GM23338 (cell line): ENCODE measurements at regions not wholly inside any gene's neighbourhood (a gene's known extent, or its start where the extent isn't known, plus 50 kb on each side); places are given as distances from the start of the nearest gene placed in this dataset.

Experiments
- ATAC-seq: fragments of 200-7000 bp; cut with Tn5 transposase; 3 replicates; pipeline ENCODE4 v1.9.1; 2020
- DNase-seq: peaks from one replicate; pipeline ENCODE4 v3.0.0-alpha.2; 2015; ENCODE audit warnings: low spot score
- H2AFZ ChIP-seq: fragments of 200-600 bp; sonication (generic); 2 replicates; pipeline ENCODE4 v1.8.0; 2016; ENCODE audit warnings: antibody characterized with exemption, mild to moderate bottlenecking, moderate library complexity
- H3F3A ChIP-seq: fragments of 200-600 bp; sonication (generic); replicated peaks from 2 replicates; pipeline ENCODE4 v1.8.0; 2017; ENCODE audit warnings: antibody characterized with exemption, mixed run types, low read depth
- H3K27ac ChIP-seq: fragments of 200-600 bp; sonication (generic); 2 replicates; pipeline ENCODE4 v1.6.1; 2016; ENCODE audit warnings: low read depth
- H3K27me3 ChIP-seq: fragments of 200-600 bp; sonication (generic); 2 replicates; pipeline ENCODE4 v1.8.0; 2016; ENCODE audit warnings: mild to moderate bottlenecking, mixed run types, moderate library complexity; ENCODE audit not compliant: insufficient read depth
- H3K36me3 ChIP-seq: fragments of 200-600 bp; sonication (generic); 2 replicates; pipeline ENCODE4 v1.8.0; 2016; ENCODE audit warnings: mild to moderate bottlenecking; ENCODE audit not compliant: insufficient read depth
- H3K4me1 ChIP-seq: fragments of 200-600 bp; sonication (generic); 2 replicates; pipeline ENCODE4 v1.8.0; 2016; ENCODE audit warnings: mild to moderate bottlenecking, moderate library complexity; ENCODE audit not compliant: insufficient read depth
- H3K4me2 ChIP-seq: fragments of 200-600 bp; sonication (generic); 2 replicates; pipeline ENCODE4 v1.7.1; 2017; ENCODE audit warnings: mixed run types
- H3K4me3 ChIP-seq: fragments of 200-600 bp; sonication (generic); 2 replicates; pipeline ENCODE4 v1.6.1; 2016; ENCODE audit warnings: mixed run types
- H3K79me2 ChIP-seq: fragments of 200-600 bp; sonication (generic); replicated peaks from 2 replicates; pipeline ENCODE4 v1.8.0; 2017; ENCODE audit warnings: mild to moderate bottlenecking; ENCODE audit not compliant: insufficient read depth
- H3K9me2 ChIP-seq: fragments of 200-600 bp; sonication (generic); 2 replicates; pipeline ENCODE4 v1.8.0; 2017; ENCODE audit not compliant: insufficient read depth
- H4K20me1 ChIP-seq: fragments of 200-600 bp; sonication (generic); replicated peaks from 2 replicates; pipeline ENCODE4 v1.8.0; 2017; ENCODE audit warnings: mild to moderate bottlenecking; ENCODE audit not compliant: insufficient read depth
- H3K27ac Mint-ChIP-seq: 2 replicates; pipeline ENCODE4 v1.8.0; 2020; ENCODE audit warnings: inconsistent platforms, mild to moderate bottlenecking, moderate library complexity, mixed read lengths
- H3K27me3 Mint-ChIP-seq: 3 replicates; pipeline ENCODE4 v1.8.0; 2022; ENCODE audit warnings: low read depth, mild to moderate bottlenecking, moderate library complexity, mixed read lengths, inconsistent platforms; ENCODE audit not compliant: insufficient read depth, poor library complexity
- H3K36me3 Mint-ChIP-seq: 3 replicates; pipeline ENCODE4 v1.8.0; 2021; ENCODE audit warnings: low read depth, mild to moderate bottlenecking, inconsistent platforms, moderate library complexity, mixed read lengths
- H3K4me1 Mint-ChIP-seq: 3 replicates; pipeline ENCODE4 v1.8.0; 2020; ENCODE audit warnings: mild to moderate bottlenecking, inconsistent platforms, mixed read lengths
- H3K4me3 Mint-ChIP-seq: 3 replicates; pipeline ENCODE4 v1.8.0; 2021; ENCODE audit warnings: moderate library complexity, mild to moderate bottlenecking, inconsistent platforms, mixed read lengths
- H3K9me3 Mint-ChIP-seq: 3 replicates; pipeline ENCODE4 v1.8.0; 2020; ENCODE audit warnings: moderate library complexity, mild to moderate bottlenecking, inconsistent platforms, mixed read lengths
- CREB1 ChIP-seq: fragments of 250-450 bp; sonication (Bioruptor Pico); IDR thresholded peaks from 2 replicates; pipeline ENCODE4 v1.5.0; 2020; ENCODE audit warnings: low read depth, mild to moderate bottlenecking, moderate library complexity
- ZNF114 ChIP-seq: fragments of 250-450 bp; sonication (Bioruptor Pico); IDR thresholded peaks from 2 replicates; pipeline ENCODE4 v1.5.0; 2020; ENCODE audit warnings: mild to moderate bottlenecking, moderate library complexity
- ZNF331 ChIP-seq: fragments of 250-450 bp; sonication (Bioruptor Pico); IDR thresholded peaks from 2 replicates; pipeline ENCODE4 v1.5.0; 2020; ENCODE audit warnings: low read depth, mild to moderate bottlenecking, moderate library complexity
- ZNF462 ChIP-seq: fragments of 250-450 bp; sonication (Bioruptor Pico); IDR thresholded peaks from 2 replicates; pipeline ENCODE4 v1.5.0; 2020; ENCODE audit warnings: mild to moderate bottlenecking, moderate library complexity
- TF ChIP-seq, protein P1 (sequence below): IDR thresholded peaks from one replicate; pipeline ENCODE4 v1.6.1; 2018; ENCODE audit warnings: antibody characterized with exemption; ENCODE audit not compliant: unreplicated experiment
- TF ChIP-seq, protein P2 (sequence below): IDR thresholded peaks from 2 replicates; pipeline ENCODE4 v1.6.1; 2016; ENCODE audit warnings: antibody characterized with exemption

DNA sequence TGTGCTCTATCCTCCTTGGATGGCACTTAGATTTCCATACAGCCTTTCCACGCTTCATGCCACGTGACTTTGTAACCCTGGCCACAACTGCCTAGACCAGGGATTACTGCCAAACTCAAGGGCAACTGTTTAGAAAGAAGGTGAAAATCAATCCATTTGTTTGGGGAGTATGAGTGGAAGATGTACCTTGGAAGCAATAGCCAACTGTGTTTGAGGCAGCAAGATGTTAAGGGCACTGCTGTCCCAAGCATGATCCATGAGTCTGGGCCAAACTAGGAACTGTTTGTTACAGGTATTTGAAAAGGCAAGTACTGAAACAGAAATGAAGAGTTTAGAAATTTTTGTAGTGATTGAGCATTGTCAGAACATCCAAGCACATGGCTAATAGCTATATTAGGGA lies 138.9 kb downstream of the CDC42EP3 start (continued):
- TF ChIP-seq ZNF462 (CRISPR knock-in tag) = no peak
- TF ChIP-seq, protein P1, sequence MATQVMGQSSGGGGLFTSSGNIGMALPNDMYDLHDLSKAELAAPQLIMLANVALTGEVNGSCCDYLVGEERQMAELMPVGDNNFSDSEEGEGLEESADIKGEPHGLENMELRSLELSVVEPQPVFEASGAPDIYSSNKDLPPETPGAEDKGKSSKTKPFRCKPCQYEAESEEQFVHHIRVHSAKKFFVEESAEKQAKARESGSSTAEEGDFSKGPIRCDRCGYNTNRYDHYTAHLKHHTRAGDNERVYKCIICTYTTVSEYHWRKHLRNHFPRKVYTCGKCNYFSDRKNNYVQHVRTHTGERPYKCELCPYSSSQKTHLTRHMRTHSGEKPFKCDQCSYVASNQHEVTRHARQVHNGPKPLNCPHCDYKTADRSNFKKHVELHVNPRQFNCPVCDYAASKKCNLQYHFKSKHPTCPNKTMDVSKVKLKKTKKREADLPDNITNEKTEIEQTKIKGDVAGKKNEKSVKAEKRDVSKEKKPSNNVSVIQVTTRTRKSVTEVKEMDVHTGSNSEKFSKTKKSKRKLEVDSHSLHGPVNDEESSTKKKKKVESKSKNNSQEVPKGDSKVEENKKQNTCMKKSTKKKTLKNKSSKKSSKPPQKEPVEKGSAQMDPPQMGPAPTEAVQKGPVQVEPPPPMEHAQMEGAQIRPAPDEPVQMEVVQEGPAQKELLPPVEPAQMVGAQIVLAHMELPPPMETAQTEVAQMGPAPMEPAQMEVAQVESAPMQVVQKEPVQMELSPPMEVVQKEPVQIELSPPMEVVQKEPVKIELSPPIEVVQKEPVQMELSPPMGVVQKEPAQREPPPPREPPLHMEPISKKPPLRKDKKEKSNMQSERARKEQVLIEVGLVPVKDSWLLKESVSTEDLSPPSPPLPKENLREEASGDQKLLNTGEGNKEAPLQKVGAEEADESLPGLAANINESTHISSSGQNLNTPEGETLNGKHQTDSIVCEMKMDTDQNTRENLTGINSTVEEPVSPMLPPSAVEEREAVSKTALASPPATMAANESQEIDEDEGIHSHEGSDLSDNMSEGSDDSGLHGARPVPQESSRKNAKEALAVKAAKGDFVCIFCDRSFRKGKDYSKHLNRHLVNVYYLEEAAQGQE = no peak

GRCh38 chr2:37537316-37537715 lies 134.1 kb downstream of the CDC42EP3 start:
- Mint-ChIP-seq H3K27me3 (peaks cover 8% of the 10 kb centered on the region), H3K9me3 (peaks cover 3% of the 10 kb centered on the region; the same call in 1 of the 3 replicates), H3K4me3 (no peak overlapping the region), H3K27ac (no peak overlapping the region), H3K4me1 (peaks cover 2% of the 10 kb centered on the region; the same call in 2 of the 3 replicates), H3K36me3 (no peaks in the 10 kb centered on the region; the same call in 2 of the 3 replicates)
- ATAC-seq = no peak
- Histone ChIP-seq H3F3A (no peaks in the 10 kb centered on the region), H3K27ac (no peak overlapping the region), H3K4me3 (no peak overlapping the region), H3K9me2 (no peaks in the 10 kb centered on the region), H3K4me1 (no peaks in the 10 kb centered on the region), H3K36me3 (no peaks in the 10 kb centered on the region), H2AFZ (no peak overlapping the region), H3K27me3 (no peaks in the 10 kb centered on the region), H3K79me2 (no peaks in the 10 kb centered on the region), H4K20me1 (no peaks in the 10 kb centered on the region), H3K4me2 (no peak overlapping the region)
- DNase-seq = no peak
- TF ChIP-seq CREB1 (CRISPR knock-in tag) = no peak
- TF ChIP-seq ZNF114 (CRISPR knock-in tag) = no peak
- TF ChIP-seq, protein P2, sequence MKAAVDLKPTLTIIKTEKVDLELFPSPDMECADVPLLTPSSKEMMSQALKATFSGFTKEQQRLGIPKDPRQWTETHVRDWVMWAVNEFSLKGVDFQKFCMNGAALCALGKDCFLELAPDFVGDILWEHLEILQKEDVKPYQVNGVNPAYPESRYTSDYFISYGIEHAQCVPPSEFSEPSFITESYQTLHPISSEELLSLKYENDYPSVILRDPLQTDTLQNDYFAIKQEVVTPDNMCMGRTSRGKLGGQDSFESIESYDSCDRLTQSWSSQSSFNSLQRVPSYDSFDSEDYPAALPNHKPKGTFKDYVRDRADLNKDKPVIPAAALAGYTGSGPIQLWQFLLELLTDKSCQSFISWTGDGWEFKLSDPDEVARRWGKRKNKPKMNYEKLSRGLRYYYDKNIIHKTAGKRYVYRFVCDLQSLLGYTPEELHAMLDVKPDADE = no peak
- TF ChIP-seq ZNF331 = no peak
- TF ChIP-seq, protein P1 = no peak
